HG03045 (cell line): ENCODE measurements at regions not wholly inside any gene's neighbourhood (a gene's known extent, or its start where the extent isn't known, plus 50 kb on each side); places are given as distances from the start of the nearest gene placed in this dataset.
"Not testable (repeated sequence)": the region's sequence is repeated elsewhere in the genome, so short reads cannot be mapped to it uniquely, and the experiment has no call there.

ENCODE experiments used
- ATAC-seq: cut with Tn5 transposase; IDR thresholded peaks from one replicate; pipeline ENCODE4 v1.9.1; 2021; ENCODE audit warnings: mild to moderate bottlenecking, moderate library complexity; ENCODE audit not compliant: unreplicated experiment

DNA sequence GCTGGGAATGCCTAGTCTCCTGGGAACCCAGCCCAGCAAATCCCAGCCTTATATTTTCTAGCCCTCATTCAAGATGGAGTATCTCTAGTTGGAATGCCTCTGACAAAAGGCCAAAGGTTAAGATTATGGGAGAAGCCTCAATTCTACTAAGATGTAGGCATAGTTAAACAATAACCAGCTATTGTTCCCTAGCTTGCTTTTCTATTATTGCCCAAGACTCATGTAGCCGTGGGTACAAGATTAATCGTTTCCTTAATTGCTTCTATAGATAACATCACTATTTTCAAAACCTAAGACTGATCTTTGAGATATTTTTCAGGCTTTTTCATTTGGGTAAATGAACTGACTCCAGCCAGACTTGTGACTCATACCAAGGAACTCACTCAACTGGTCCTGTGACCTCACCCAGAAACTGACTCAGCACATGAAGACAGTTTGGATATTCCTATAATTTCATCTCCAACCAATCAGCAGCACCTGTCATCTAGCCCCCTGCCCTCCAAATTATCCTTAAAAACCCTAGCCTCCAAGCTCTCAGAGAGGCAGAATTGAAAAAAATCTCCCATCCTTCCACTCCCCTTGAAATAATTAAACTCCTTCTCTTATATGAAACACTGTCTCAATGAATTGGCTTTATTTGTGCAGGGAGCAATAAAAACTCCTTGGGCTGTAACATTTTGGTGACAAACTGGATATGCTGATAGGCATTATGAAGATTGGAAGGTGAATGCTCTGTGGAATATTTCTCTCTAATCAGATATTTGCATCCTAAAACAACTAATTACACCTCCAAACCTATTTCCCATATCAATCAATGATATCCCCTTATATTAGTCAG is 589.0 kb downstream of the C12orf50 start:
- no peak for ATAC-seq

DNA sequence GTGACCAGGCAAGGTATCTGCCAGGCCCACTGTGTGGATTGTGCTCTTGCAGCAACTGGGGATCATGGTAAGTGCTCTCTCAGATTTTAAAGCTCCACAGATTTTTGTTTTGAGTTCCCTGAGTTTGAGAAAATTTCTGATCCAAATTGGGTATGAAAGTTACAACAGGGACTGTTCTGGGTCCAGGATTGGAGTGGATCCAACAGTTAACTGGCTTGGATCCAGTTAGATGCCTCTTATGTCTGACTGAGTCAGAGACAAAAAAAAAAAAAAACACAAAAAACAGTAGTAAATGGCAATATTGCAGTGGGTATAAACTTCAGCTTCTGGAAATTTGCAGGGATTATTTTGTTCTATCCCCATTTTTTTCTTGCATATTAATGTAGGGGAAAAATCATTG is 598.8 kb downstream of the C12orf50 start:
- no peak for ATAC-seq

DNA sequence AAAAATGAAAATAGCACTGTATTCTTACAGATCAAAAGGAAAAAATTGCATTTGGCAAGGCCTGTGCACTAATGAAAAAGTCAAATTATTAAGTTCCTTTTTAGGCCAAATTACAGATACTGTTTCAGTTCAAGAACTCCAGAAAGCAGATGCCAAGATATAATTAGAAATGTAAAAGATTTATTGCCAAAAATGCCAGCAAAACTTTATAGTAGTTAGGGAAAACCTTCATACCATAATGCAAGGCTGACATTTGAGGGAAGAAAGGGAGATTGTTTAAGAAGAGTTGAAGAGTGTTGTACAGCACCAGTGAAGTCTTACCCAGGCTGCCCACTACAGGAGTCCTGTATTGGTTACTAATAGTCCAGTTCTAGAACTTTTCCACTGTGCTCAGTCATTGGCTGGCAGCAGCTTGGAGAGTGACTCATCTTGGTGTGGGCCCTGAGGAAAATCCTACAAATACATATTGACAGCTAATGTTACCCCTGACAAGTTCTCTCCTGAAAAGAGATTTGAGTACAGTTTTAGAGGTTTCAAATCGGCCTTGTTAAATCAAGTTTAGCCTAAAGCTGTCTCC is 600.4 kb downstream of the C12orf50 start:
- ATAC-seq = no peak

DNA sequence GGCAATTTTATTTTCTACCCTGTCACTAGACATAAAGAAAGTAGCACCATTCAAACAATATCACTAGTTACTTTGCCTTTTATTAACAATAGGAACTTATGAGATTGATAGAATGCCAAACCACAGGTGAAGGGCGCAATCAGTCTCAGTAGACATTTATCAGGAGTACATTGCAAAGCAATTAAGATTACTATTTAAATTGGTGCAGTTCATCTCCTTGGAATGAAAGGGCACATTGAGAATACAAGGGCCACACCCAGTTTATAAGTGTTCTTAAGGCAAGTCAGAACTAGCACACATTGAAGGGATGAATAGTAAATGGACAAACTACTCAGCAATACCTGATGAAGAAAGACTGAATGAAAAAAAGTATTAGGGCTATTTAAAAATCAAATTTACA is 601.4 kb downstream of the C12orf50 start:
- no peak for ATAC-seq

DNA sequence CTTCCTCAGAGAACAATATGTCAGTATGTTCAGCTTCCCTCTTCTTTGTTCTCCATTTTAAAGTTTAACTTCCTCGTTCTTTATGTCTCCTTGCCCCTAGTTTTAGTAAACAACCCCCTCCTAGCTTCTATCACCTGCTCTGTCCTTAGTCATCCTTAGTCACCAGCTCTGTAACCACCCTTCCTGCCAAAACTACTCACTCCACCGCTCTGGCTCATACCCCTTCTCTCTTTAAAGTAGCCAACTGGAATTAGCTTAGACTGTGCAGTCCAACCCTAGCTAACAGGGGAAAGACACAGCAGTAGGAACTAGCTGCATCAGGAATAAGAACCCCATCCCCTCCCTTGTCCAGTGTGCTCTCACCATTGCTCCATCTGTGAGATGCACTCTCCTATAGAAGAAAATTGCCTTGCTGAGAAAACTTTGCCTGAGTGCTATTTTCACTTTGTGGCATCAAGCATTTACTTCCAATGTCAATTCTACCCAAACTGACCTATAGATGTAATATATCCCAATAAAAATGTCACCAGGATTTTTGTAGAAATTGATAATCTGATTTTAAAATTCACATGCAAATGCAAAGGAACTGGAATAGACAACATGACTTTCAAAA is 603.2 kb downstream of the C12orf50 start:
- no peak for ATAC-seq

DNA sequence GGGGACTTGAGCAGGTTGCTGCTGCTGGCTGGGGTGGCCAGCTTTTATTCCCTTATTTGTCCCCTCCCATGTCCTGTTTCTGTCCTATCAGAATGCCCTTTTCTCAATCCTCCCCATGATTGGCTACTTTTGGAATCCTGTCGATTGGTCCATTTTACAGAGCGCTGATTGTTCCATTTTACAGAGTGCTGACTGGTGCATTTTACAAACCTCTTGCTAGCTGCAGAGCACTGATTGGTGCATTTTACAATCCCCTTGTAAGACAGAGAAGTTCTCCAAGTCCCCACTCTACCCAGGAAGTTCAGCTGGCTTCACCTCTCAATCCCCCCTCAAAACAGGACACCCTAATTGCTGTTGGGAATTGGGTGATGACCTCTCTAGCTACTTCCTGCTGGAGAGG is 608.0 kb downstream of the C12orf50 start:
- not testable (repeated sequence) for ATAC-seq

DNA sequence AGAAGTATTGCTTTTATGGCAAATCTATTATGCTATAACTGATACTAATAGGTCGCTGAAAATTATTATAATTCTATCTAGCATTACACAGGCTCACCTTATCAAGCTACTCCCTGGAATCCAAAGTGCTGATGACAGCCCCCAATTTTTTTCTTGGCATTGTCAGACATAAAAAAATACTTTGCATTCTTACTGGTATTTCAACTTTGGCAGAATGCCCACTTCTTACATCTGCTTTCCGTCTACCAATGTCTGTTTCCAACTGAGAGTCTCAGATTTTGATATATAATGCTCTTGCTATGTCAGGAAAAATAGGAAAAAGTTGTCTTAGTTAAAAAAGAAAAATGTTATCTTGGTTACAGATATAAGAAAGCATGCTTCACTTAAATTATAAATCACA is 615.4 kb downstream of the C12orf50 start:
- ATAC-seq = no peak

DNA sequence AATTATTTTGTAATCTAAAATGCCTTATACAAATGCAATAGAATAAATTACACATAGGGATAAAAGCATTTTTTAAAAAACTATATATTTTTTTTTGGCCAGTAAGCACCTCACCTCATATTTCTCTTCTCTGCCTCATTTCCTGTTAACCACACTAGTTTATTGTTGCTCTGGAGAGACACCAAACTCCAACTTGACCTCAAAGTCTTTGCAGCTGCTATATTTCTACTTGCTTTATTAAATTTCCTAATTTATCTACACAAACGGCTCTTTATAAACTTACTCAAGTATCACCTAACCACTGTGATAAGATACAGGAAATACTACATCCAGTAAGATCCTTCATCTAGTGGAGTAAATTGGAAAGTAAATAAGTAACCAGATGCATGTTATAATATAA is 622.3 kb downstream of the C12orf50 start:
- ATAC-seq = no peak

DNA sequence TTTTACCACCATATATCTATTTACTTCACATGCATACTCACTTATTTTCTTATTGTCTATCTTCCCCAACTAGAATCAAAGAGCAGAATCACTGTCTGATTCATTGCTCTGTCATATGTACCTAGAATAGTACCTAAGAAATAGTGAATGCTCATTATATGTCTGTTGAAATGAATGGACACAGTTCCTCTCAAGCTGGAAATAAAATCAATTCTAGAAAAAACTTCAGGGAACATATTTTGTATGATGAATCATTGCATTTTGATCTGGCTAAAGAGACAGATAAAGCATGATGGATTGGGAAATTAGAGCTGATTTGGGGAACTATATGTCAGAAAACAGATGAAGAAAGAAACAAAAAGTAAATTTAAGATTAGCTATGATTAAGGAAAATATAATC is 623.3 kb downstream of the C12orf50 start:
- ATAC-seq = no peak

DNA sequence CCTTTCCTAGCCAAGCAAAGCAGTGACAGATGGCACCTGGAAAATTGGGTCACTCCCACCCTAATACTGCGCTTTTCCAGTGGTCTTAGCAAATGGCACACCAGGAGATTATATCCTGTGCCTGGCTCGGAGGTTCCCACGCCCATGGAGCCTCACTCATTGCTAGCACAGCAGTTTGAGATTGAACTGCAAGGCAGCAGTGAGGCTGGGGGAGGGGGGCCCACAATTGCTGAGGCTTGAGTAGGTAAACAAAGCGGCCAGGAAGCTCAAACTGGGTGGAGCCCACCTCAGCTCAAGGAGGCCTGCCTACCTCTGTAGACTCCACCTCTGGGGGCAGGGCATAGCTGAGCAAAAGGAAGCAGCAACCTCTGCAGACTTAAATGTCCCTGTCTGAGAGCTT is 635.0 kb downstream of the C12orf50 start:
- ATAC-seq = not testable (repeated sequence)

DNA sequence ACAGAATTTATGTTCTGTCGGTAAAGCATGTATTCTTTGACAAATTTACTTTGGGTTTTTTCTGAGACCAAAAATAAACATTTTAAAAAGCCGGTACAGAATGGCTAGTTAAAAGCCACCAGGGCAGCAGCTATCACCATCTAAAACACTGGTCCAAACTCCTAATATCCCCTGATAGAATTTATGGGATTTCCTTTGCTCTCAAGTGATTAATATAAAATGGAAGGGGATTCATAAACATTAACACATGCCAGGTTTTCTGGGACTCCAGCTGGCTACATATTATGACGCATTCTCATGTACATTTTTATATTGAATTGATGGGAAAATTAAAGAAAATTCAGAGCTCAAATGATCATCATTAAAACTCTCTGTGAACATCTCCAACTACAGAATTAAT is 640.8 kb downstream of the C12orf50 start:
- no peak for ATAC-seq

DNA sequence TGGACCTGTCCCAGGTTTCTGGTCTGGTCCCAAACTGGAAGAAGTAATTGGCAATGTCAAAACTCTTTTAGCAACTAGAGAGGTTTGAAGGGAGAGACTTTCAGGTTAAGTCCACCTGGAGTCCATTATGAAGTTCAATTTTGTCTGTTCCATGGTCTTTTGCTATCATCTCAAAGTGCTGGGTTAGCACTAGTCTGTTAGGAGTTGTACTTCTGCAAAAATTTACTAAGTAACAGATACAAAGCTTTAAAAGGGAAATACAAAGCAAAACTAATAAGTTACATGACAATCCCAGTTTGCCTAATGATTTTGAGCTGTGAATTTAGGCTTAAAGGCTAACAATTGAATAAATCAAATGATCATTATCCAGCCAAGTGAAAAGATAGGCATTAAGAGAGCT is 643.9 kb downstream of the C12orf50 start:
- no peak for ATAC-seq

DNA sequence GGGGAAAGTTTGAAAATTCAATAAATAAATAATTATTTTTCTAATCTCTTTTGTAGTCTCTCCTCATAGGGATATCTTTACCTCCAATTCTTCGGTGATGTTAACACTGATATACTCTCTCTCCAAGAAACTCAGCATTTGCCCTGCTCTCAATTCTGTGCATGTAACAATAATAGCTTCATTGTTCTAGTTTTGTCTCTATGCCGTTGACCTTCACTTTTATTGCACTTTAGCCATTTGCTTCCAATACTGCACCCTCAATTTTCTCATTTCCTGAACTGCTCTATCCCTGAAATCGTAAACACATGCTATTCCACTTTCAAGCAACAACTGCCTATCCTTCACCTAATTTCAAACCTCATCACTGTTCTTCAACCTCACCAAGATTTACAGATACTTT is 645.0 kb downstream of the C12orf50 start:
- no peak for ATAC-seq

DNA sequence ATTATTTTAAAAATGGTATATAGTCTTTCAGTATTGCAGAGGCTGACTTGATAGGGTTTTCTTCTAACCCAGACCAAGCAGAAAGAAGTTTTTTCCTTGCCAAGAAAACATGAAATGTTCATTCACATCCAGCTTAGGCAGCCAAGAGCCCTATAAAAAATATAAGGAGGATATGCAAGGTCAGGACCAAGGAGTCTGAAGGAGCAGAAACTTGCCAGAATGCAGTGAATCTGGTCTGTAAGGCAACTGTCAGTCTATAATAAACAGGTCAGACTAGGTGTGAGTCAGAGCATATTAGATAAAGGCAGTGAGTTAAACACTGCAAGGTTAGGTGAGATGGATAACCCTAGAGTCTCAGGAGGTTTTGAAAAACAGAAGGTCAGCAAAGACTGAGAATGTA is 645.5 kb downstream of the C12orf50 start:
- no peak for ATAC-seq

DNA sequence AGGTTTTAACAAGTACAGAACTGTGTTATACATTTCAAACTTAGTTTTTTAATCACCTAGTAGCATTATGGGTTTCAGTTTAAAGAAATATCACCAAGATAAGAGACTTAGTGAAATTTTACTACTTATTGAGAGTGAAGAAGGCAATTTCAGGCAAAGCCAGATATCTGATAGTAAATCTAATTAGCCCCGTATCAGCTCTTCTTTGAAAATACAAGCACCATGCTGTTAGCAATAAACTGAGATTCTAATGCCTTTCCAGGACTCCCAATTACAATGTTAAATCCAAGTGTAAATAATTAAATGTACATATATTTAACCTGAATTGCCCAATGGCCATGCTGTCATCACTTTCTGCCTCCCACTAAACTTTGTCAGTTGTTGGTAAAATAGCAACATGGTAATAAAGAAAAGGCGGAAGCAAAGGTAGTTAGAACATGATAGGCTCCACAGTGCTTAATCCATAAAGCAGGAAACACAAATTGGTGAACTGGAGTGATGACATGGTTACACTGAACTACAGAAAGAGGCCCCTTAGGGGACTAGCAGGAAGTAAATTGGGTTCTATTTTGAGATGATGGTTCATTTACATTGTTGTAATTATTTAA is 646.1 kb downstream of the C12orf50 start:
- no peak for ATAC-seq

DNA sequence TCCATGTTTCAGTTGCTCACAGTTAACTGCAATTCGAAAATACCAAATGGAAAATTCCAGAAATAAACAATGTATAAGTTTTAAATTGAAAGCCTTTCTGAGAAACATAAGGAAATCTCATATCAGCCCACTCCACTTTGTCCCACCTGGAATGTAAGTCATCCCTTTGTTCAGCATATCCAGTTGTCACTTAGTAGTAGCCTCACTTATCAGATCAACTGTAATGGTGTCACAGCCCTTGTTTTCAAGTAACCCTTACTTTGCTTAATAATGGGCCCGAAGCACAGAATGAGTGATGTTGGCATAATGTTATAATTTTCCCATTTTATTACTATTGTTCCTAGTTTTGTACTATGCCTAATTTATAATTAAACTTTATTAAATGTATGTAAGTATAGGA is 646.8 kb downstream of the C12orf50 start:
- no peak for ATAC-seq

DNA sequence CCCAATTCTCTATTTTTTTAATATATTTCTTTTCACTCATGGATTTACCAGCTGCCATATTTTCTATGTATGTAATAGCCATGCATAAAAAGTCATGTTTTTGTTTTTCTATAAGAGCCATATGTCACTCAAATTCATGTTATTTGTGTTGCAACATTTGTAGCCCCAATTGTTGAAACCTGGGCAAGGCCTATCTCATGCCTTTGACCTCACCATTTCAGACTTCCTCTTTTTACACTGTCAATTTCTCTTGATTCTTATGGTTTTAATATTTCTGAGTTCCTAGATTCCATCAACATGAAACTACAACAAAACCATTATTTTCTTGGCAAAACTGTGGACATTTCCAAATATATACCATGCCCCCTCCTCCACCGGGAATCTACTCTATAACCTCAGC is 647.5 kb downstream of the C12orf50 start:
- no peak for ATAC-seq

DNA sequence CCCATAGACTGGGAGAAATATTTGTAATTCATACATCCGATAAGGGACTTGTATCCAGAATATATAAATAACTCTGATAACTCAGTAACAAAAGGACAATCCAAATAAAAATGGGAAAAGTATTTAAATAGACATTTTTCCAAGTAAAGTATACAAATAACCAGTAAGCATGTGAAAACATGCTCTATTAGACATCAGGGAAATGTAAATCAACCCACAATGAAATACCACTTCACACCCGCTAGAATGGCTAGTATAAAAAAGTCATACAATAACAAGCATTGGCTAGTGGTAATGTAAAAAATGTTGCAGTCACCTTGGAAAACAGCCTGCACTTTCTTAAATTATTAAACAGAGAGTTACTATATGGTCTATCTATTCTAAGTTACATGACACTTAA is 650.7 kb downstream of the C12orf50 start:
- ATAC-seq = no peak

DNA sequence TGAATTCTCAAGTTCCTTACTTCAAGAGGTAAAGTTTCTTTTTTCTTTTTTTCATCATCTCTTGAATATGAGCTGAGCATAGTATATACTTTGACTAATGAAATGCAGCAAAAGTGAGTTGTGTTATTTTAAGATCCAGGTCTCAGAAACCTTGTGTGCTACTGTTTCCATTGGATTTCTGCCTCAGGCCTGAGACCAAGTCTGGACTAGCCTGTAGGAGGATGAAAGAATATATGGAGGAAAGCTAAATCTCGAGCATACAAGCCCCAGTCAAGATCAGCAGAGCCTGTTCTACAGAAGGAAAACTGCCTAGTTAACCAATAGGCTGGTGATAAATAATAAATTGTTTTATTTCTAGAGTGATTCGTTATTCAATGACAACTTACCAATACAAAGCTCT is 652.5 kb downstream of the C12orf50 start:
- no peak for ATAC-seq

DNA sequence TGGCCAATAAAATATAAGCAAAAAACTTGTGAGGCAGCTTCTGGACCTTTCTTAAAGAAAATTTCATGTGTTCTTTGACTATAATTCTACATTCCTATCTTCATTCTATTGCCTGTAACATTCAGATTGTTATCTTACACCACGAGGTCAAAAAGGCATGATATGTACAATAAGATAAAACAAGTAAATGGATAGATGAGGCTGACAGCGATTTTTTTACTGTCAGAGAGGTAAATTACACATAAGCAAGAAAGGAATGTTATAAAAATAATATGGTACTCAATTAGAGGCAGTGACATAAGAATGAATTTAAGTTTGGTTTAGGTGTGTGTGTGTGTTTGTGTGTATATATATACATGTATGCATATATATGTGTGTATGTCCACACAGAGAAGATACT is 660.0 kb downstream of the C12orf50 start:
- ATAC-seq = no peak

DNA sequence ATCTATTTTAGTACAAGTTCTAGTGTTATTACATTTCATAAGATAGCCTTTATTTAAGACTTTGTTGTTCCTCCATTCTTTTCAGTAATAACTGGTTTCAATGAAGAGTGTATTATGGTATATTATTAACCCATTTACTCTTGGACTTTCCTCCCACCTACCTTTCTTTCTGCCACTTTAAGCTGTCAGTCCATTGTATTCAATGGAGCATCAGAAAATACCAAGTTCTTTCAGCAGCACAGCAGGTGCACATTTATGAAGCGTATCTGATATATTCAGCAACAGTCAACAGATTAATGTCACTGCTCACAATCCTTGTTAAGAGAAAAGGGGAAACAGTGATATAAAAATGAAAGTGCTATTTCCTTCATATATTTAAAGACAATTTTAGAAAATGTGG is 660.9 kb downstream of the C12orf50 start:
- no peak for ATAC-seq

DNA sequence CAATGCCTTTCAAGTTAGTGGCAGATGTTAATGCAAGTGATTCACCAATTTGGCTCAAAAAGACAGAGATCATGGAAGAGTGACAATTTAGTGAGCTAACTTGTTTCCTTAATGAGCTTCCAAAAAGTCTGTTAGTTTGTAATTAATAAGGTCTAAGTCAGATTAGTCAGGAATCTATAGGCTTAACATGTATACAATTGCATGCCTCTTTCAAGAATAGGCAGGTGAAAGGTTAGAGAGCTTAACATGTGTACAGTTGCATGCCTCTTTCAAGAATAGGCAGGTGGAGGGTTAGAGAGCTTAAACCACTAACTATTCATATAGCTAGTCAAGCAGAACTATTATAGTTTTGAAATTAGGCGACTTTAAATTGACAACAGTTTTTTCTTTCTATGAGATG is 663.8 kb downstream of the C12orf50 start:
- ATAC-seq = no peak
